ENCODE measurements at regions not wholly inside any gene's neighbourhood (a gene's known extent, or its start where the extent isn't known, plus 50 kb on each side); places are given as distances from the start of the nearest gene placed in this dataset.
"Not testable (repeated sequence)": the region's sequence is repeated elsewhere in the genome, so short reads cannot be mapped to it uniquely, and the experiment has no call there.

- DNase-seq (ENCODE audit: low read depth in 2 of 2), result no peak
Measured at GRCh38 chrX:40414335-40414734, 166.4 kb upstream of the ATP6AP2 start.

- no peak for DNase-seq (ENCODE audit: low read depth in 2 of 2)
Measured at GRCh38 chrX:40411340-40412111, 169.2 kb upstream of the ATP6AP2 start.

- no peak for DNase-seq (ENCODE audit: low read depth in 2 of 2)
Measured at GRCh38 chrX:40410859-40411258, 169.9 kb upstream of the ATP6AP2 start.

GRCh38 chrX:40406330-40406859 is 174.4 kb upstream of the ATP6AP2 start:
- DNase-seq (ENCODE audit: low read depth in 2 of 2), result no peak

GRCh38 chrX:40405399-40405798 is 175.4 kb upstream of the ATP6AP2 start:
- DNase-seq (ENCODE audit: low read depth in 2 of 2), result no peak

- DNase-seq (ENCODE audit: low read depth in 2 of 2), result no peak
Measured at GRCh38 chrX:40403757-40404156, 177.0 kb upstream of the ATP6AP2 start.

- DNase-seq (ENCODE audit: low read depth in 2 of 2), result peak; percentile 9 to 17
Measured at GRCh38 chrX:40402831-40403533, 177.8 kb upstream of the ATP6AP2 start.

- DNase-seq (ENCODE audit: low read depth in 2 of 2), result no peak
Measured at GRCh38 chrX:40395102-40395501, 185.7 kb upstream of the ATP6AP2 start.

- DNase-seq (ENCODE audit: low read depth in 2 of 2), result no peak
Measured at GRCh38 chrX:40394302-40394701, 186.5 kb upstream of the ATP6AP2 start.

GRCh38 chrX:40392599-40392998 is 188.2 kb upstream of the ATP6AP2 start:
- no peak for DNase-seq (ENCODE audit: low read depth in 2 of 2)

- DNase-seq (ENCODE audit: low read depth in 2 of 2), result no peak
Measured at GRCh38 chrX:40391662-40392061, 189.1 kb upstream of the ATP6AP2 start.

- no peak for DNase-seq (ENCODE audit: low read depth in 2 of 2)
Measured at GRCh38 chrX:40389555-40389954, 191.2 kb upstream of the ATP6AP2 start.

- DNase-seq (ENCODE audit: low read depth in 2 of 2), result no peak
Measured at GRCh38 chrX:40388441-40388840, 192.3 kb upstream of the ATP6AP2 start.

GRCh38 chrX:40387869-40388268 is 192.9 kb upstream of the ATP6AP2 start:
- not testable (repeated sequence) for DNase-seq (ENCODE audit: low read depth in 2 of 2)

GRCh38 chrX:40387311-40387710 is 193.5 kb upstream of the ATP6AP2 start:
- DNase-seq (ENCODE audit: low read depth in 2 of 2), result not testable (repeated sequence)

- no peak for DNase-seq (ENCODE audit: low read depth in 2 of 2)
Measured at GRCh38 chrX:40385682-40386081, 195.1 kb upstream of the ATP6AP2 start.

GRCh38 chrX:40385256-40385655 is 195.5 kb upstream of the ATP6AP2 start:
- no peak for DNase-seq (ENCODE audit: low read depth in 2 of 2)

GRCh38 chrX:40383969-40384368 is 196.8 kb upstream of the ATP6AP2 start:
- DNase-seq (ENCODE audit: low read depth in 2 of 2), result no peak

GRCh38 chrX:40383360-40383759 is 197.4 kb upstream of the ATP6AP2 start:
- DNase-seq (ENCODE audit: low read depth in 2 of 2), result no peak

- DNase-seq (ENCODE audit: low read depth in 2 of 2), result no peak
Measured at GRCh38 chrX:40380655-40381488, 199.9 kb upstream of the ATP6AP2 start.

GRCh38 chrX:40377684-40378083 is 203.1 kb upstream of the ATP6AP2 start:
- DNase-seq (ENCODE audit: low read depth in 2 of 2), result no peak

GRCh38 chrX:40374486-40374885 is 206.3 kb upstream of the ATP6AP2 start:
- no peak for DNase-seq (ENCODE audit: low read depth in 2 of 2)

Data from fibroblast of skin of left biceps (primary cell).